ENCODE measurements at regions not wholly inside any gene's neighbourhood (a gene's known extent, or its start where the extent isn't known, plus 50 kb on each side); places are given as distances from the start of the nearest gene placed in this dataset.
"Not testable (repeated sequence)": the region's sequence is repeated elsewhere in the genome, so short reads cannot be mapped to it uniquely, and the experiment has no call there.

DNA sequence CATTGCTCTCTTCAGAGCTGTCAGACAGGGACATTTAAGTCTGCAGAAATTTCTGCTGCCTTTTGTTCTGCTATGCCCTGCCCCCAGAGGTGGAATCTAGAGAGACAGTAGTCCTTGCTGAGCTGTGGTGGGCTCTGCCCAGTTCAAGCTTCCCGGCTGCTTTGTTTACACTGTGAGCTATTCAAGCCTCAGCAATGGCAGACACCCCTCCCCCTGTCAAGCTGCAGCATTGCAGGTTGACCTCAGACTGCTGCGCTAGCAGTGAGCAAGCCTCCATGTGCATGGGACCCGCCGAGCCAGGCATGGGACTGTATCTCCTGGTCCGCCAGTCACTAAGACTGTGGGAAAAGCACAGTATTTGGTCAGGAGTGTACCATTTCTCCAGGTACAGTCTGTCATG lies 53.6 kb upstream of the MAPK10 start:
- DNase-seq: not testable (repeated sequence)

- no peak for DNase-seq
These were observed 54.8 kb upstream of the MAPK10 start for GRCh38 chr4:86414686-86415085.

- no peak for DNase-seq
These were observed 56.2 kb upstream of the MAPK10 start for GRCh38 chr4:86416081-86416480.

DNA sequence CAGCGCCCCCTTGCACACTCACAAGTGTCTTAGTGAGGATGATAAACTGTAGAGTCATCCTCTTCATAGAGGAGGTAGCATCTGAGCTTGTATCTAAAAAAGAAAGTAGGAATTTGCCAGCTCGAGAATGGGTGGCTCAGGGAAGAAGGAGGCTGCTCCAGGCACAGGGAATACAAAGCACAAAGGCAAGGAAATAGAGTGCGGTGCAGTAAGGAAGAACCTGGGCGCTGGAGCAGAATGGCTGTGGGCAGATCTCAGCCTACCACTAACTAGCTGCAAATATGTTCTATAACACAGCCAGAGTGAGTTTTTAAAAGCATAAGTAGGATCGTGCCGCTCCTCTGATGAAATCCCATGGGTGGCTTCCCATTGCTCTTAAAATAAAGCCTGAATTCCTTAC lies 61.6 kb upstream of the MAPK10 start:
- peak; percentile 28 for DNase-seq

- DNase-seq: no peak
These were observed 71.8 kb upstream of the MAPK10 start for GRCh38 chr4:86431543-86432116.

- no peak for DNase-seq
These were observed 72.8 kb upstream of the MAPK10 start for GRCh38 chr4:86432559-86433134.

- DNase-seq: no peak
These were observed 79.4 kb upstream of the MAPK10 start for GRCh38 chr4:86439293-86439692.

DNA sequence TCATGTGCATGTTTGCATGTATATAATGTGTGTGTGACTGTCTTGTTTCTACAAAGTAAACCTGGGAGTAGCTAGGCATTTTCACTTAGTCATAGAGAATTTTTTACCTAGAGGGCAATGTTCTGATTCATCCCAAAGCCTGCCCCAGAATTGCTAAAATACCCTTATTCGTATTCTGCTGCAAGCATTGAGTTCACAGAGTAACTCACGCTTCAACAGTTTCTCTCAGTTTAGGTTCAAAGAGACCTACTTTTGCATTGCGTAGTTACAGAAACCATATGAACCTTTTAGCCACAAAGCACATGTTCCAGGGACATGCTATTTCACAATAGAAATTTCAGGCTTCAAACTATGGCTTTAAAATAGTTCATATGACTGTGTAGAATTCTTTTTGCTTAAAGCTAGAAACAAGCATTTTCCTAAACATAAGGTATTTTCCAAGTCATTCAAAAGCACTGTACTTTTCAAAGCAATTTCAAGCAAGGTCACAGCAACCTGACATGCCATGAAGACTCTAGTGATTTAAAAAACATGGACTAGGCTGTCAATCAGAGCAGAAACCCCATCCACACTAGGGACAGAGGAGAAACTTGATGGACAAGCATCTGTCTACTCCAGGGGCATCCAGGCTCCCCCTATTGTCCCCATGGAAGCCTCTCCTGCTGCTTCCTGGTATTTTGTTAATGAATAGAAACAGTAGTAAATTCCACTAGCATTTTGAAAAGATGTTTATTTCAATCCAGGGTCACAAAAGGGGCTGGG lies 81.5 kb upstream of the MAPK10 start:
- DNase-seq: no peak

- no peak for DNase-seq
These were observed 83.0 kb upstream of the MAPK10 start for GRCh38 chr4:86442881-86443280.

- no peak for DNase-seq
These were observed 83.6 kb upstream of the MAPK10 start for GRCh38 chr4:86443495-86443894.

- no peak for DNase-seq
These were observed 87.1 kb upstream of the MAPK10 start for GRCh38 chr4:86446996-86447395.

DNA sequence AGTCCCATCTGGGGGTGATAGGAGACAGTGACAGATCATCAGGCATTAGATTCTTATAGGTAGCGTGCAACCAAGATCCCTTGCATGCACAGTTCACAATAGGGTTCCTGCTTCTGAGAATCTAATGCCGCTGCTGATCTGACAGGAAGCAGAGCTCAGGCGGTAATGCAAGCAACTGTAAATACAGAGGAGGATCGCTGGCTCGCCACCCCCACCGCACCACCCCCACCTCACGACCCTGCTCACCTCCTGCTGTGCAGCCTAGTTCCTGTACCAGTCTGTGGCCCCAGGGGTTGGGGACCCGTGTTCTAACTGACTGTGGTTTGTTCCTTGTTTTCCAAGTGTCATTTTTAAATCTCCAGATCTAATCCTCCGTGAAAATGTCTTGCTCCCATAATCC lies 89.0 kb upstream of the MAPK10 start:
- no peak for DNase-seq

GRCh38 chr4:86449746-86450588 lies 90.1 kb upstream of the MAPK10 start:
- no peak for DNase-seq

- DNase-seq: no peak
These were observed 91.0 kb upstream of the MAPK10 start for GRCh38 chr4:86450861-86451260.

- no peak for DNase-seq
These were observed 91.9 kb upstream of the MAPK10 start for GRCh38 chr4:86451560-86452330.

DNA sequence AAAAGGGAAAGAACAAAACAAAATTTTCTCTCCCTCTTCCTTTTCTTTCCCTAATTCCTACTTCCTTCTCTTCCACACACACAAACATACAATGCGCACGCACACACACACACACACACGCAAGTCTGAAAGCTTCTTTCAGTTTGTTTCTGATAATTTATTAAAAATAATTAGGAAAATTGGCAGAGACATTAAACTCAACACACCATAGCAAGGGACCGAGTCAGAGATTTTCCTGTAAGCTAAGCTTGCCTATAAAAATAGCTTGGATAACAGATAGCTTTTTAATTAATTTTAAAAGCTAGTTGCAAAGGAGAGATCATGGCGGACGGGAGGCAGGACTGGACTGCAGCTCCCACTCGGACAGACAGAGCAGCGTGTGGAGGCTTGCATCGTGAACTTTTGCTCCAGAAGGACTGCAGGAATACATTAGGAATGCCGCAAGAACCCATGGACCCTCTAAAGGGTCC lies 92.6 kb upstream of the MAPK10 start:
- no peak for DNase-seq

DNA sequence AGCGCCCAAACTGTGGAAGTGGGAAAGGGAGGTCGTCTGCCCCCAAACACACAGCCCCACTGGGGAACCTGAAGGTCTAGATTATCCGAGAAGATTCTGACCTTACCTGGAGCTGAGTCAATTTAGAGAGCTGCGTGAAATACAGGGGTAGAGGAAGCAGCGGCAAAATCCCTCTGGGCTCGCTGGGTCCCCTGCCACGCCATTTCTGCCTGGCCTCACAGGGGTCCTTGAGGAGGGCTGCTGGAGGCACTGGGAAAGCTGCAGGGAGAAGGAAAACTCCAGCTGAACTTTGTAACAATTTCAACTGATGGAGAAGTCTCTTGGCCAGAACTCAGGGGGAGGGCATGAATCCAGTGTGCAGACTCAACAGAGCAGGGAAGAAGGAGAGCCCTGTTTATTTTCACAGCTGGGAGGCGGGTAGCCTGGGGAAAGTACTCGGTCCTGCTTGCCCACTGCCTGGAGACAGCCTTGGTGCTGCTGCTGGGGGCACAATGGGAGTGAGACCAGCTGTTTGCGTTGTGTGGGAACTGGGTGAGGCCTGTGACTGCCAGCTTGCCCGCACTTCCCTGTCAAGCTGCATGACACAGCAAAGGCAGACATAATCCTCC lies 93.2 kb upstream of the MAPK10 start:
- no peak for DNase-seq

- not testable (repeated sequence) for DNase-seq
These were observed 93.8 kb upstream of the MAPK10 start for GRCh38 chr4:86453611-86454072.

DNA sequence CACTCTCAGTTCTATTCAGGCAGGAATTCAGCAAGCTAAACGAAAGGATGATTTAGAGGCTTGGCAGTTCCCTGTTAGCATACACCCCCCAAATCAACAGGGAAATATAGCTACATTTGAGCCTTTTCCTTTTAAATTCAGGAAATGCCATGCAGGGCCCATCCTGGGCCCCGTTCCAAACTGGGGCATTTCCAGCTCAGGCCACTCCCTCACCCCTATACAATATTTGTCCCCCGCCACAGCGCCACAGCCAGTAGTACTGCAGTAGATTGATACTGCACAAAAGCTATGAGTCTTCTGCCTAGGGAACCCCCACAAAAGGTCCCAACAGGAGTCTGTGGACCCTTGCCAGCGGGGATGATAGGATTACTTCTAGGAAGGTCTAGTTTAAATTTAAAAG lies 102.0 kb upstream of the MAPK10 start:
- DNase-seq: no peak

DNA sequence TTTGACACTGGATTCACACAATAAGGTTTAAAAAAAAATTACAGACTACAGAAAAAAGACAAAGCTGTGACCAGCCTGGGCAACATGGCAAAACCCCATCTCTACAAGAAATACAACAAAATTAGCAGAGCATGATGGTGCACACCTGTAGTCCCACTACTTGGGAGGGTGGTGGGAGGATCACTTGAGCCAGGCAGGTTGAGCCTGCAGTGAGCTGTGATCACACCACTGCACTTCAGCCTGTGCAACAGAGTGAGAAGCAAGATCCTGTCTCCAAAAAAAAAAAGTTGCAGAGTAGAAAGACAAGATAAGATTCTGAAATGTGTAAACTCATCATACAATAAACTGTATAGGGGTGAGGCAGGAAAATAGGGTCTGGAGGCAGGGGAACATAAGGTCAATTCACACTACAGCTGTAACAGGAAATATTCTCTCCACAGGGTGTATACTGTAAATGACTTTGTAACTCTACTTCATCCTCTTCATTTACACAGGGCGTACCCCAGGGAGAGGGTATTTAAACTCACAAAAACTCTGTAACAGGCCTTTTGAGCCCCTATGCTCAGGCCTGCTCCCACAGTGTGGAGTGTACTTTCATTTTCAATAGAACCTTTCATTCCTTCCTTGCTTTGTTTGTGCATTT lies 112.6 kb upstream of the MAPK10 start:
- no peak for DNase-seq

GRCh38 chr4:86478151-86478550 lies 116.0 kb upstream of the PTPN13 start:
- DNase-seq: not testable (repeated sequence)

All from occipital lobe (tissue), 1 donor.